SK-N-SH (cell line): ENCODE measurements at regions not wholly inside any gene's neighbourhood (a gene's known extent, or its start where the extent isn't known, plus 50 kb on each side); places are given as distances from the start of the nearest gene placed in this dataset.

Source experiments
- CTCF ChIA-PET: fragments of 300-600, 350-600 bp; formaldehyde crosslinking; extraction: SDS; loops from one replicate; lab custom pipeline; 2021; lab: Yijun Ruan, JAX
- POLR2A ChIA-PET: fragments of 350-600 bp; sonication (Branson Sonifier 250); formaldehyde crosslinking; extraction: SDS; loops from one replicate; lab custom pipeline; 2020; ENCODE audit warnings: antibody characterized with exemption, inconsistent platforms; lab: Yijun Ruan, JAX
- DNase-seq: peaks from one replicate; pipeline ENCODE4 v3.0.0; 2012
- H2AFZ ChIP-seq: fragments of 200-600 bp; sonication (generic); 2 replicates; pipeline ENCODE4 v1.8.1; 2016; ENCODE audit warnings: antibody characterized with exemption, mild to moderate bottlenecking, low read depth
- H3F3A ChIP-seq: fragments of 200-600 bp; sonication (generic); replicated peaks from 2 replicates; pipeline ENCODE3; 2016; ENCODE audit warnings: antibody characterized with exemption, mild to moderate bottlenecking; ENCODE audit not compliant: insufficient read depth
- H3K27ac ChIP-seq, 2 experiments: fragments of 200-500 bp in 1 of 2; fragments of 200-600 bp in 1 of 2; sonication (Bioruptor generic) in 1 of 2; sonication (generic), shearing (Covaris generic) in 1 of 2; 2 replicates each; pipeline versions ENCODE4 v1.5.1 to v1.6.1; 2014 to 2016; ENCODE audit warnings: low read depth in 2 of 2, inconsistent platforms in 1 of 2, low read length in 1 of 2, mild to moderate bottlenecking in 1 of 2, mixed read lengths in 1 of 2
- H3K27me3 ChIP-seq: fragments of 200-600 bp; sonication (generic), shearing (Covaris generic); 2 replicates; pipeline ENCODE4 v1.6.1; 2016; ENCODE audit warnings: mixed run types; ENCODE audit not compliant: insufficient read depth
- H3K36me3 ChIP-seq, 2 experiments: fragments of 200-500 bp in 1 of 2; fragments of 200-600 bp in 1 of 2; sonication (Bioruptor generic) in 1 of 2; sonication (generic) in 1 of 2; replicated peaks in 1 of 2; 2 replicates each; pipeline versions ENCODE3 to v1.5.1; 2014 to 2016; ENCODE audit warnings: low read length in 1 of 2, mild to moderate bottlenecking in 1 of 2; ENCODE audit not compliant: insufficient read depth in 2 of 2, control insufficient read depth in 1 of 2
- H3K4me1 ChIP-seq, 2 experiments: fragments of 200-500 bp in 1 of 2; fragments of 200-600 bp in 1 of 2; sonication (Bioruptor generic) in 1 of 2; sonication (generic), shearing (Covaris generic) in 1 of 2; 2 replicates each; pipeline versions ENCODE4 v1.5.1 to v1.6.1; 2014 to 2016; ENCODE audit warnings: low read depth in 1 of 2, low read length in 1 of 2, mixed run types in 1 of 2; ENCODE audit not compliant: insufficient read depth in 2 of 2, control insufficient read depth in 1 of 2
- H3K4me2 ChIP-seq: fragments of 200-600 bp; sonication (generic), shearing (Covaris generic); 2 replicates; pipeline ENCODE4 v1.6.1; 2017; ENCODE audit warnings: mixed run types
- H3K4me3 ChIP-seq, 2 experiments: fragments of 200-500 bp in 1 of 2; fragments of 200-600 bp in 1 of 2; sonication (Bioruptor generic) in 1 of 2; sonication (generic), shearing (Covaris generic) in 1 of 2; 2 replicates each; pipeline versions ENCODE4 v1.5.1 to v1.8.1; 2014 to 2016; ENCODE audit warnings: low read depth in 2 of 2, inconsistent platforms in 1 of 2, low read length in 1 of 2, mild to moderate bottlenecking in 1 of 2, mixed read lengths in 1 of 2, moderate library complexity in 1 of 2
- H3K79me2 ChIP-seq: fragments of 200-600 bp; sonication (generic); 2 replicates; pipeline ENCODE4 v1.8.1; 2017; ENCODE audit warnings: mild to moderate bottlenecking; ENCODE audit not compliant: insufficient read depth
- H3K9ac ChIP-seq: fragments of 200-600 bp; sonication (generic); 2 replicates; pipeline ENCODE4 v1.6.1; 2017; ENCODE audit warnings: mixed run types
- H3K9me2 ChIP-seq: fragments of 200-600 bp; sonication (generic); 2 replicates; pipeline ENCODE4 v1.6.1; 2017; ENCODE audit warnings: mixed run types
- H3K9me3 ChIP-seq: fragments of 200-600 bp; sonication (generic); 2 replicates; pipeline ENCODE4 v1.6.1; 2017; ENCODE audit warnings: mixed run types, mild to moderate bottlenecking, moderate library complexity
- H4K20me1 ChIP-seq: fragments of 200-600 bp; sonication (generic); 2 replicates; pipeline ENCODE4 v1.6.1; 2017; ENCODE audit warnings: mild to moderate bottlenecking, mixed run types; ENCODE audit not compliant: insufficient read depth
- MXI1 ChIP-seq: IDR thresholded peaks from 2 replicates; pipeline ENCODE4 v1.6.1; 2012; ENCODE audit warnings: mild to moderate bottlenecking, low read depth, low read length, improper control_type of control experiment
- RCOR1 ChIP-seq: fragments of 150-350 bp; IDR thresholded peaks from 2 replicates; pipeline ENCODE4 v1.6.1; 2017; ENCODE audit warnings: antibody characterized with exemption, low read length
- SMC3 ChIP-seq: IDR thresholded peaks from 2 replicates; pipeline ENCODE4 v1.6.1; 2012; ENCODE audit warnings: low read depth, low read length, improper control_type of control experiment
- TCF12 ChIP-seq: IDR thresholded peaks from 2 replicates; pipeline ENCODE4 v1.4.0; 2012
- YY1 ChIP-seq: IDR thresholded peaks from 2 replicates; pipeline ENCODE4 v1.4.0; 2012; ENCODE audit warnings: low read depth, mild to moderate bottlenecking
- WGBS: methylation state at CpG from one replicate; pipeline ENCODE4 v1.1.6; 2017; ENCODE audit warnings: low lambda C conversion rate; 5-methylcytosine and 5-hydroxymethylcytosine counted together
- TF ChIP-seq, protein P1 (sequence below): IDR thresholded peaks from 2 replicates; pipeline ENCODE4; 2012
- TF ChIP-seq, protein P2 (sequence below): fragments of 150-350 bp; IDR thresholded peaks from 2 replicates; pipeline ENCODE4 v1.6.1; 2016; ENCODE audit warnings: mild to moderate bottlenecking, low read depth, low read length

DNA sequence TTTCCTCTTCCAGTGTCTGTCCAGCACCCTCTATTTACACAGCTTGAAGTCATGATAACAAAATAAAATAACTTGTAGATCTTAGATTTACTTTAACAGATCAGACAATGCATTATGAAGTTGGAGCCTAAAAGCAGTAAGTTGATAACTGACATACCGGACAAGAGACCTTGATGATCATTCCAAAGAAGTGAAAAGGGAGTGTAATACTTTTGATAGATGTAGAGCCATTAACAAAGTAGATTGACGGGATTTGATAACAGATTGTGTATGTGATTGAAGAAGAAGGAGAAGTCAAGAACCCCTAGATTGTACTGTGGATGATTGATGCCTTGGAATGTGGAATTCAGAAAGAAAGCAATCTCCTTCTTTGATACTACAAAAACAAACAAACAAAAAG, 403.8 kb upstream of the MGAT4C start:
- POLR2A ChIA-PET, result no interaction called here
- no peak for TF ChIP-seq RCOR1
- Histone ChIP-seq H3K27ac (no peak overlapping the region), H3K9me2 (no peaks in the 10 kb centered on the region), H3K27me3 (no peaks in the 10 kb centered on the region), H3K9me3 (no peaks in the 10 kb centered on the region), H4K20me1 (no peaks in the 10 kb centered on the region), H3K4me2 (no peak overlapping the region), H3K79me2 (no peaks in the 10 kb centered on the region), H3K9ac (no peak overlapping the region), H3F3A (peaks cover 5% of the 10 kb centered on the region), H2AFZ (no peak overlapping the region), H3K36me3 (no peaks in the 10 kb centered on the region), H3K4me3 (no peak overlapping the region), H3K4me1 (peaks cover 0 to 7% of the 10 kb centered on the region in 2 experiments; a peak in 2 of 4 replicates)
- DNase-seq, result no peak
- CTCF ChIA-PET, result no interaction called here
- 75% methylated on average over 2 of the region's 2 CpGs for whole genome bisulfite sequencing

DNA sequence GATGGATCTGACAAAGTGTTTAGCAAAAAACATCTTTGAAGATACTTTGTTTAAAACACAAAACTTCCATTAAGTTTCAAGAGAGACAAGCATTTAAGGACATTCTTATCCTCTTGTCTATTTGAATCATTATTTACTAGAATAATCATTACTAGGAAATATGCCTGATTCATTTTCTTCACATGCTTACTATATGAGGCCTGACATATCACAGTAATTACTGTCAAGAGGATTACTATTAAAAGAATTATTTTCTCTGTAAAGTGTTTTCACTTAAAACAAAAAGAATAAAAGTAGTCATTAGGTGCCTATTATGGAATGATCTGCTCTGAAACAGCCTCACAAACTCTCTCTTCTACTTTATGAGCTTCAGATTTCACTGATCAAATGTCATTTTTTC, 402.1 kb upstream of the MGAT4C start:
- Histone ChIP-seq H3K9me3 (no peaks in the 10 kb centered on the region), H3K4me3 (no peak overlapping the region), H3K79me2 (no peaks in the 10 kb centered on the region), H2AFZ (no peak overlapping the region), H3K9me2 (no peaks in the 10 kb centered on the region), H3K4me1 (peaks cover 0 to 7% of the 10 kb centered on the region in 2 experiments; a peak in 2 of 4 replicates), H3K27me3 (no peaks in the 10 kb centered on the region)
- CTCF ChIA-PET, result interaction anchor here (0.6 kb wide), 1 partner anchor 14 kb away, joined by 3 read pairs; no protein-coding TSS in a partner anchor
- DNase-seq, result no peak
- TF ChIP-seq SMC3 (no peak), YY1 (no peak), MXI1 (no peak), TCF12 (peak; percentile 30; the same call in 1 of the 2 replicates)
- TF ChIP-seq, protein P1, sequence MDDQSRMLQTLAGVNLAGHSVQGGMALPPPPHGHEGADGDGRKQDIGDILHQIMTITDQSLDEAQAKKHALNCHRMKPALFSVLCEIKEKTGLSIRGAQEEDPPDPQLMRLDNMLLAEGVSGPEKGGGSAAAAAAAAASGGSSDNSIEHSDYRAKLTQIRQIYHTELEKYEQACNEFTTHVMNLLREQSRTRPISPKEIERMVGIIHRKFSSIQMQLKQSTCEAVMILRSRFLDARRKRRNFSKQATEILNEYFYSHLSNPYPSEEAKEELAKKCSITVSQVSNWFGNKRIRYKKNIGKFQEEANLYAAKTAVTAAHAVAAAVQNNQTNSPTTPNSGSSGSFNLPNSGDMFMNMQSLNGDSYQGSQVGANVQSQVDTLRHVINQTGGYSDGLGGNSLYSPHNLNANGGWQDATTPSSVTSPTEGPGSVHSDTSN, result peak; percentile 61; the same call in 1 of the 2 replicates
- TF ChIP-seq, all 33 proteins: peak for 2
- POLR2A ChIA-PET, result no interaction called here
- Histone ChIP-seq H4K20me1 (no peaks in the 10 kb centered on the region), H3K9ac (no peak overlapping the region), H3K36me3 (no peaks in the 10 kb centered on the region), H3K4me2 (no peak overlapping the region), H3F3A (peaks cover 5% of the 10 kb centered on the region), H3K27ac (no peak overlapping the region)

GRCh38 chr12:86647800-86648199, 391.6 kb upstream of the MGAT4C start:
- TF ChIP-seq, protein P2, sequence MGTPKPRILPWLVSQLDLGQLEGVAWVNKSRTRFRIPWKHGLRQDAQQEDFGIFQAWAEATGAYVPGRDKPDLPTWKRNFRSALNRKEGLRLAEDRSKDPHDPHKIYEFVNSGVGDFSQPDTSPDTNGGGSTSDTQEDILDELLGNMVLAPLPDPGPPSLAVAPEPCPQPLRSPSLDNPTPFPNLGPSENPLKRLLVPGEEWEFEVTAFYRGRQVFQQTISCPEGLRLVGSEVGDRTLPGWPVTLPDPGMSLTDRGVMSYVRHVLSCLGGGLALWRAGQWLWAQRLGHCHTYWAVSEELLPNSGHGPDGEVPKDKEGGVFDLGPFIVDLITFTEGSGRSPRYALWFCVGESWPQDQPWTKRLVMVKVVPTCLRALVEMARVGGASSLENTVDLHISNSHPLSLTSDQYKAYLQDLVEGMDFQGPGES, result no peak
- no peak overlapping the region for H3K4me3 ChIP-seq
- POLR2A ChIA-PET, result no interaction called here
- no peaks in the 10 kb centered on the region for H3K9me2 ChIP-seq
- H3K27ac ChIP-seq, result no peak overlapping the region
- no peaks in the 10 kb centered on the region for H4K20me1 ChIP-seq
- no peaks in the 10 kb centered on the region for H3K9me3 ChIP-seq
- H3K9ac ChIP-seq, result no peak overlapping the region
- DNase-seq, result no peak
- no peak overlapping the region for H3K4me2 ChIP-seq
- 61% methylated on average over 2 of the region's 2 CpGs for WGBS
- H2AFZ ChIP-seq, result no peak overlapping the region
- H3K27me3 ChIP-seq, result no peaks in the 10 kb centered on the region
- CTCF ChIA-PET, result no interaction called here
- H3F3A ChIP-seq, result no peaks in the 10 kb centered on the region
- H3K36me3 ChIP-seq, result no peaks in the 10 kb centered on the region
- no peaks in the 10 kb centered on the region for H3K79me2 ChIP-seq
- no peaks in the 10 kb centered on the region for H3K4me1 ChIP-seq
